IMR-90 (cell line): ENCODE measurements at regions not wholly inside any gene's neighbourhood (a gene's known extent, or its start where the extent isn't known, plus 50 kb on each side); places are given as distances from the start of the nearest gene placed in this dataset.

Source experiments
- ATAC-seq: fragments of 200-7000 bp; cut with Tn5 transposase; 2 replicates; pipeline ENCODE4 v1.9.1; 2020; ENCODE audit warnings: low read depth, mild to moderate bottlenecking, moderate library complexity
- BruUV-seq: library from RNA; stranded (reverse); fragments of 400-500 nt; replicated peaks from 2 replicates; lab custom pipeline; 2021; lab: Mats Ljungman, UMichigan
- CTCF ChIA-PET: fragments of 300-600 bp; formaldehyde crosslinking; extraction: SDS; loops from one replicate; lab custom pipeline; 2021; ENCODE audit warnings: antibody characterized with exemption; lab: Yijun Ruan, JAX
- POLR2A ChIA-PET: fragments of 300-600 bp; sonication (Branson Sonifier 250); formaldehyde crosslinking; loops from one replicate; lab custom pipeline; 2022; ENCODE audit warnings: antibody characterized with exemption; ENCODE audit not compliant: unreplicated experiment; lab: Charles Lee
- DNase-seq: peaks from one replicate; pipeline ENCODE4 v3.0.0; 2013
- H2AFZ ChIP-seq: replicated peaks from 2 replicates; pipeline ENCODE3; 2013; ENCODE audit warnings: low read length, mild to moderate bottlenecking; ENCODE audit not compliant: poor library complexity
- H2AK5ac ChIP-seq: 2 replicates; pipeline ENCODE4 v1.6.1; 2013; ENCODE audit warnings: low read depth, low read length, inconsistent platforms
- H2AK9ac ChIP-seq: replicated peaks from 2 replicates; pipeline ENCODE3; 2013; ENCODE audit warnings: mild to moderate bottlenecking, low read depth, low read length, moderate library complexity; ENCODE audit not compliant: poor library complexity
- H2BK120ac ChIP-seq: 2 replicates; pipeline ENCODE4 v1.6.1; 2013; ENCODE audit warnings: low read depth, low read length, inconsistent platforms
- H2BK15ac ChIP-seq: 3 replicates; pipeline ENCODE4 v1.6.1; 2013; ENCODE audit warnings: low read depth, low read length, inconsistent platforms
- H2BK20ac ChIP-seq: 2 replicates; pipeline ENCODE4 v1.6.1; 2013; ENCODE audit warnings: low read depth, mild to moderate bottlenecking, inconsistent platforms, low read length, moderate library complexity
- H2BK5ac ChIP-seq: 2 replicates; pipeline ENCODE4 v1.6.1; 2013; ENCODE audit warnings: mild to moderate bottlenecking, low read depth, low read length, inconsistent platforms; ENCODE audit not compliant: poor library complexity, severe bottlenecking
- H3K14ac ChIP-seq: replicated peaks from 2 replicates; pipeline ENCODE4 v1.6.1; 2013; ENCODE audit warnings: low read depth, low read length, inconsistent platforms
- H3K18ac ChIP-seq: 2 replicates; pipeline ENCODE4 v1.6.1; 2013; ENCODE audit warnings: low read depth, low read length, control low read depth
- H3K23ac ChIP-seq: 2 replicates; pipeline ENCODE4 v1.6.1; 2013; ENCODE audit warnings: low read depth, low read length, inconsistent platforms
- H3K27ac ChIP-seq: 2 replicates; pipeline ENCODE4 v1.5.1; 2013; ENCODE audit warnings: mild to moderate bottlenecking, control low read depth, low read length; ENCODE audit not compliant: insufficient read depth
- H3K27me3 ChIP-seq: 2 replicates; pipeline ENCODE4 v1.6.1; 2013; ENCODE audit warnings: low read length; ENCODE audit not compliant: control insufficient read depth, insufficient read depth
- H3K36me3 ChIP-seq: 2 replicates; pipeline ENCODE4 v1.6.1; 2013; ENCODE audit warnings: low read length, mixed read lengths; ENCODE audit not compliant: control insufficient read depth, insufficient read depth
- H3K4ac ChIP-seq: 2 replicates; pipeline ENCODE4 v1.6.1; 2013; ENCODE audit warnings: low read depth, low read length, inconsistent platforms
- H3K4me1 ChIP-seq: 2 replicates; pipeline ENCODE4 v1.6.1; 2013; ENCODE audit warnings: low read length, mixed read lengths; ENCODE audit not compliant: control insufficient read depth, insufficient read depth
- H3K4me2 ChIP-seq: 2 replicates; pipeline ENCODE4 v1.6.1; 2013; ENCODE audit warnings: low read depth, mild to moderate bottlenecking, control low read depth, low read length, moderate library complexity
- H3K4me3 ChIP-seq: 2 replicates; pipeline ENCODE4 v1.5.1; 2013; ENCODE audit warnings: low read depth, mild to moderate bottlenecking, control low read depth, low read length, moderate library complexity; ENCODE audit not compliant: insufficient read depth
- H3K56ac ChIP-seq: 2 replicates; pipeline ENCODE4 v1.6.1; 2013; ENCODE audit warnings: low read length, inconsistent platforms; ENCODE audit not compliant: insufficient read depth; ENCODE audit errors: extremely low read depth
- H3K79me1 ChIP-seq, 2 experiments: 2 replicates each; pipeline ENCODE4 v1.6.1; 2013; ENCODE audit warnings: low read length in 2 of 2, inconsistent platforms in 1 of 2, low read depth in 1 of 2
- H3K9ac ChIP-seq: 2 replicates; pipeline ENCODE4 v1.6.1; 2013; ENCODE audit warnings: low read depth, low read length, control low read depth
- H3K9me1 ChIP-seq: 2 replicates; pipeline ENCODE4 v1.6.1; 2013; ENCODE audit warnings: low read length, inconsistent platforms; ENCODE audit not compliant: insufficient read depth
- H3K9me3 ChIP-seq: 2 replicates; pipeline ENCODE4 v1.6.1; 2013; ENCODE audit warnings: low read length; ENCODE audit not compliant: control insufficient read depth, insufficient read depth
- H4K20me1 ChIP-seq: 2 replicates; pipeline ENCODE4 v1.6.1; 2013; ENCODE audit warnings: low read length, inconsistent platforms; ENCODE audit not compliant: insufficient read depth
- H4K5ac ChIP-seq: 2 replicates; pipeline ENCODE4 v1.6.1; 2013; ENCODE audit warnings: mild to moderate bottlenecking, low read depth, low read length, control low read depth
- H4K8ac ChIP-seq, 2 experiments: 2 replicates each; pipeline ENCODE4 v1.6.1; 2013; ENCODE audit warnings: low read depth in 2 of 2, low read length in 2 of 2, control low read depth in 1 of 2, inconsistent platforms in 1 of 2
- H4K91ac ChIP-seq: 2 replicates; pipeline ENCODE4 v1.6.1; 2013; ENCODE audit warnings: low read depth, low read length, inconsistent platforms; ENCODE audit not compliant: insufficient read depth
- BHLHE40 ChIP-seq: fragments of 150-350 bp; IDR thresholded peaks from 2 replicates; pipeline ENCODE4 v1.6.1; 2016; ENCODE audit warnings: mild to moderate bottlenecking, low read depth, low read length
- CEBPB ChIP-seq: IDR thresholded peaks from 2 replicates; pipeline ENCODE4 v1.6.1; 2012; ENCODE audit warnings: low read depth, low read length, improper control_type of control experiment
- CTCF ChIP-seq: conservative IDR thresholded peaks from 2 replicates; pipeline ENCODE4 v1.5.1; 2012; ENCODE audit warnings: mild to moderate bottlenecking, low read depth, low read length, improper control_type of control experiment
- ELK1 ChIP-seq: fragments of 150-350 bp; IDR thresholded peaks from 2 replicates; pipeline ENCODE4 v1.6.1; 2016; ENCODE audit warnings: low read depth, mild to moderate bottlenecking, low read length, moderate library complexity, borderline replicate concordance
- FOS ChIP-seq: fragments of 150-350 bp; IDR thresholded peaks from 2 replicates; pipeline ENCODE4 v1.6.1; 2016; ENCODE audit warnings: low read depth, low read length
- MAFK ChIP-seq: IDR thresholded peaks from 2 replicates; pipeline ENCODE4 v1.6.1; 2012; ENCODE audit warnings: low read depth, low read length, improper control_type of control experiment
- MAZ ChIP-seq: IDR thresholded peaks from 2 replicates; pipeline ENCODE4 v1.6.1; 2012; ENCODE audit warnings: low read depth, mild to moderate bottlenecking, low read length, improper control_type of control experiment, moderate library complexity, borderline replicate concordance
- MXI1 ChIP-seq: IDR thresholded peaks from 2 replicates; pipeline ENCODE4 v1.6.1; 2012; ENCODE audit warnings: low read depth, mild to moderate bottlenecking, low read length, moderate library complexity, borderline replicate concordance
- NFE2L2 ChIP-seq: fragments of 150-350 bp; IDR thresholded peaks from 2 replicates; pipeline ENCODE4 v1.6.1; 2016; ENCODE audit warnings: low read depth, mild to moderate bottlenecking, low read length
- POLR2A ChIP-seq: IDR thresholded peaks from 2 replicates; pipeline ENCODE4 v1.6.1; 2012; ENCODE audit warnings: mild to moderate bottlenecking, low read depth, low read length
- RAD21 ChIP-seq: IDR thresholded peaks from 2 replicates; pipeline ENCODE4 v1.6.1; 2012; ENCODE audit warnings: low read length, improper control_type of control experiment
- RCOR1 ChIP-seq: IDR thresholded peaks from 2 replicates; pipeline ENCODE4 v1.6.1; 2012; ENCODE audit warnings: mild to moderate bottlenecking, low read length, improper control_type of control experiment; ENCODE audit not compliant: insufficient replicate concordance
- RFX5 ChIP-seq: IDR thresholded peaks from 2 replicates; pipeline ENCODE4 v1.8.0; 2012; ENCODE audit warnings: low read depth, mild to moderate bottlenecking, low read length, moderate library complexity
- SMC3 ChIP-seq: fragments of 150-350 bp; IDR thresholded peaks from 2 replicates; pipeline ENCODE4 v1.6.1; 2016; ENCODE audit warnings: low read depth, mild to moderate bottlenecking, antibody characterized with exemption, low read length, moderate library complexity
- USF2 ChIP-seq: fragments of 150-350 bp; IDR thresholded peaks from 2 replicates; pipeline ENCODE4 v1.6.1; 2017; ENCODE audit warnings: mild to moderate bottlenecking, antibody characterized with exemption, low read length, low read depth
- WGBS, 2 experiments: methylation state at CpG; one replicate each; pipeline versions ENCODE4 v1.1.5 to v1.1.7; 2013; ENCODE audit warnings: missing lambda C conversion rate in 2 of 2; ENCODE audit not compliant: insufficient read length in 1 of 2; ENCODE audit errors: extremely low coverage in 2 of 2; 5-methylcytosine and 5-hydroxymethylcytosine counted together
- dilution Hi-C: fragments of 300-500 bp; cut with HindIII; formaldehyde crosslinking; loops from one replicate; pipeline ENCODE4 v1.14.3; 2018; ENCODE audit warnings: low sequenced_read_pairs; ENCODE audit not compliant: unreplicated experiment
- in situ Hi-C: fragments of 300-500 bp; cut with MboI; formaldehyde crosslinking; loops from 3 replicates; pipeline ENCODE4 v1.14.3; 2019; ENCODE audit warnings: low sequenced_read_pairs, inconsistent platforms, mixed read lengths
- intact Hi-C: fragments of 100-400 bp; cut with micrococcal nuclease; formaldehyde crosslinking; loops from 2 replicates; pipeline ENCODE4 v1.10.0; 2022

- Histone ChIP-seq H2AFZ (no peak overlapping the region), H4K20me1 (no peaks in the 10 kb centered on the region), H3K9me1 (no peaks in the 10 kb centered on the region), H2BK15ac (no peak overlapping the region), H3K27me3 (no peaks in the 10 kb centered on the region), H3K79me1 (no peaks in the 10 kb centered on the region), H3K4me3 (no peak overlapping the region), H2AK5ac (no peak overlapping the region), H2AK9ac (no peak overlapping the region), H3K23ac (no peak overlapping the region), H3K18ac (no peak overlapping the region), H2BK5ac (no peak overlapping the region), H3K9me3 (peaks cover 6% of the 10 kb centered on the region; the same call in 1 of the 2 replicates), H4K8ac (no peak overlapping the region), H3K14ac (no peak overlapping the region), H4K91ac (no peak overlapping the region), H2BK20ac (no peak overlapping the region), H3K36me3 (no peaks in the 10 kb centered on the region), H3K9ac (no peak overlapping the region), H3K4me2 (no peak overlapping the region), H3K27ac (no peak overlapping the region), H2BK120ac (no peak overlapping the region), H3K4ac (no peak overlapping the region), H3K4me1 (peaks cover 5% of the 10 kb centered on the region), H3K56ac (no peak overlapping the region), H4K5ac (no peak overlapping the region)
- in situ Hi-C loops (no loop called here), intact Hi-C loops (no loop called here), dilution Hi-C loops (no loop called here)
- BruUV-seq = no TSS peak
- no peak for ATAC-seq
- no peak for DNase-seq
- POLR2A ChIA-PET = no interaction called here
- TF ChIP-seq RAD21 (no peak), FOS (no peak), RFX5 (no peak), CTCF (no peak), MAFK (no peak), USF2 (no peak), BHLHE40 (no peak), NFE2L2 (no peak), SMC3 (no peak), MXI1 (no peak), ELK1 (no peak), MAZ (no peak), POLR2A (no peak), RCOR1 (no peak), CEBPB (no peak)
- CTCF ChIA-PET = interaction anchor here (1.2 kb wide), 1 partner anchor 23 kb away, joined by 3 read pairs; no protein-coding TSS in a partner anchor
- WGBS, 2 experiments = no CpG with 5 or more reads among the region's 1 CpG
Measured at GRCh38 chr5:74536658-74537057, 103.9 kb downstream of the ENC1 start.
